ENCODE measurements at regions not wholly inside any gene's neighbourhood (a gene's known extent, or its start where the extent isn't known, plus 50 kb on each side); places are given as distances from the start of the nearest gene placed in this dataset.

DNA sequence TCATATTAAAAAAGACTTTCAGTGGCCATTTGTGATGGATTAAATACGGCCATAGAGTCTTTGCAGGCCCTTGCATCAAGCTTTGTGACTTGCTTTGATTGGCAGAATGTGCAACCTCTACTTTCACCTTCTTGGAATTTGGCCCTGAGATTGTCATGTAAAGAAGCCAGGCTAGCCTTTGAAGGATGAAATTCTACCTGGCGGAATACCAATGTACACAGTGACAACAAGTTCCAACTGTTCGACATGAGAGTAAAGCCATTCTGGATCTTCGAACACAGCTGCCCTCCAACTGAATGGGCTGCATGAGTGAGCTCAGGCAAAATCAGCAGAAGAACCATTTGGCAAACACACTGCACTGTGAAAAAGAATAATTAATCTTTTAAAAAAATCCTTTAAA, 321.3 kb downstream of the PHF14 start:
- no peak for DNase-seq

DNA sequence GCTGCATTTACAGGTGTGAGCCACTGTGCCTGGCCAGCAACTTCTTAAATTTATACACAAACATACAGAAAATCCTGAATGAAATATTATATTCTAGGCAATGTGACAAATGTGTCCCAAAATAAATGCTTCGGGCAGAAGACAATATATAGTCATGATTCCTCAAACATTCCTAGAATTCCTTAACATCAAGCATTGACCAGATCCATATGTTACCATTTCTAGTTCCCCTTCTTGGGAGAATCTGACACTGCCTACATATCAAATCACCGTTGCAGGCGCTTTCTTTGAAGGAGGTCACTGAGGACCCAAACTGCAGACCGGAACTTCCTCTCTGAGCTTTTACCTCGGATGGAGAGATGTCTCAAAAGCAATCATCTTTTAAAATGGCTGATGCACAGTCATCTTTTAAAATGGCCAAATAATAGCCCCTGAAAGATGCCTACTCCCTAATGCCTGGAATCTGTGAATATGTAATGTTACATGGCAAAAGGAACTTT, 323.5 kb downstream of the PHF14 start:
- no peak for DNase-seq

DNA sequence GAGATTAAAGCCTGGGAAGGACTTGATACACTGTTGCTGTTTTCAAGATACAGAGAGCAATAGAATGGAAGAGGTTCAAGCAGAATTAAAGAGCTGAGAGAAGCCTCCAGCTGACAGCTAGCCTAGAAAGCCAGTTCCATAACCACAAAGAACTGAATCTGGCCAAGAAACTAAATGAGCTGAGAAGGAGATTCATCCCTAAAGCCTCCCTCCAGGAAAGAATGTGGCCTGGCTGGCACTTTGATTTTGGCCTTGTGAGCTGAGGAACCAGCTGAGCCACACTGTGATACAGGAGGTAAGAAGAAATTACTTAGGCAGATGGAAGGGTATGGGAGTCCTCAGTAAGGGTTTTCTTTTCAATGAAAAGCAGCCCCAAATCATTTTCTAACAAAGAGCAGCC, 324.1 kb downstream of the PHF14 start:
- DNase-seq: no peak

DNA sequence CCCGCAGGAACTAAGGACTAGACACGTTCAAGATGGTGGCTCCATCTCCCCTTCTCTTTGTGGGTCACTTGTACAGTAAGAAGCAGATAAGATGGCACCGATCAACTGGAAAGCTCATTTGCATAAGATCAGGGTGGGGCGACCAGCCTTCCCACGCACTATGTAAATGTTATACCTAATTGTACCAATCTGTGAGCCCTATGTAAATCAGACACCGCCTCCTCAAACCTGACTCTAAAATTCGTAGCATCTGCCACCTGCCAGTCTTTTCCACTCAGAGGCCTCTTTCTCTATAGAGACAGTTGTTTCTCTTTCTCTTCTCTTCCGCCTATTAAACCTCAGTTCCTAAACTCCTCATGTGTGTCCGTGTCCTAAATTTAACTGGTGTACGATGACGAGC, 324.5 kb downstream of the PHF14 start:
- no peak for DNase-seq

DNA sequence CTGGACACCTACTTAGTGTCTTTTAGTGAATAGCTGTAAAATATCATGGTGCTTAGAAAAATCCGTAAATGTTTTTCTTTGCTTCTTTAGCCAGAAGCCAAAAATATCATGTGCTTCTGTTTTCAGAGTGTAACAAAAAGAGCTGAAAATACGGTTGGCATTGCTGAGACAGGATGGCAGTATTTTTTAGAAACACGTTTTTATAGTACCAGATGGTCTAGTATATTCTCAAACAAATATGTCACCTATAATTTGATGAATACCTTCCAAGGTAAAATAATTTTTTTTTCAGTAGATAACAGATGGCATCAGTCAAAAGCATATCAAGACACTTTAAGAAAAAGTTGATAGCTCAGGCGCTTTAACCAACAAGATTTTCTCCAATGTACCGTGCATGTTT, 326.6 kb downstream of the PHF14 start:
- no peak for DNase-seq

DNA sequence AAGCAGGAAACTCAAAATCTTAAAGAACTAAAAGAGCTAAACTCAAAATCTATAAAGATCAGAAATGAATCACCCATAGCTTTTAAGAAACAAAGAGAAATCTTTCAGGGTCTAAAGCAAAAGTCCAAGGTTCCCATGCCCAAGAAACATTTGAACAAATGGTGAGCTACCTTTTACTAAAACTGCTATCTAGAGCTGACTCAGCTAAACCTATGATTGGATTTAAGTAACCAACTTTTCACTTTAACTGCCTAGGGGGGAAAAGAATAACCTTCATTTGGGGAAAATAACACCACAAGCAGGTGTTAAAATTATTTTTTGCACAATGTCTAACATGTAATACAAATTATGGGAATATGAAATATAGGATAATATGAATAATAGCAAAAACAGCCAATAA, 328.4 kb downstream of the PHF14 start:
- DNase-seq: no peak

DNA sequence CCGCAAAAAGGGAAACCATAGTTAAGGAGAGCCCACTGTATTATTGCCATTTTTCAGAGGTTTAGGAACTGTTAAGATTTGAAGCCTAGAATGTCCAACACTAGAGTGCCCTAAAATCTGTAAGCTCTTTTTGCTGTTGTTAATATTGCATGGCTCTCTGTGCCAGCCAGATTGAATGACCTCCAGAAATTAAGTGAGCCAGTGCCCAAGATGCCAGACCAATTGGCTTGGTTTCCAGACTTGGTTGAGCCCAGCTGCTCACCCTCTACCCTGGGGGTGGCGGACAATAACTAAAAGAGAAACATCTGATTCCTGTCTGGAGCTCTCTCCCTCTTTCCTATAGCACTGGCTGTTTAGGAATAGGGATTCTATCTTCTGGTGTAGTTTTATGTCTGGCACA, 340.1 kb downstream of the PHF14 start:
- DNase-seq: no peak

DNA sequence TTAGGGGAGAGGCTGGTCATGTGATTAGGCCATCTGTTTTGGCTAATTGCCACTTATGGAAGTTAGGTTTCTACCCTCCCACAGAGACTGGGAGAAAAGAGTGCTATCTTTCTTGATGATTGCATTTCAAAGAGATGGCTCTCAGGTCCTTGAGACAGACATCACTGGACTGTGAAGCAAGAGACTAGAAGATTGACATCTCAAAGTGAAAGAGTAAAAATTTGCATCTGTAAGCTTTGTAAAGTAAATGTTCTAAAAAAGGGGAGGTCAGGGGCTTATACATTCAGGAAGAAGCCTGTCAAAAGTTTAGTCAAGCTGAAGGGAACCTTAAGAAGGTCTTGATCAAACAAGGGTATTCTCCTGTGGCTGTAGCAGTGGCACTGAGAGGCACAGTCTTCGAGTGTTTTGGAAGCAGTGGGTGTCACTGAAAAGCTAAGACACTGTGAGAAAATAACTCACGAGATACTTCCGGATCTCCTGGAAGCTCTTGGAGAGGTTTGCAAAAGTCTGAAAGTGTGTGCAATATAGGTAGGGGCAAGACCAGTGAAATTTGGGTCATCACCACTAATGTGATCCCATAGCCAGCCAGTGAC, 342.1 kb downstream of the PHF14 start:
- DNase-seq: no peak

DNA sequence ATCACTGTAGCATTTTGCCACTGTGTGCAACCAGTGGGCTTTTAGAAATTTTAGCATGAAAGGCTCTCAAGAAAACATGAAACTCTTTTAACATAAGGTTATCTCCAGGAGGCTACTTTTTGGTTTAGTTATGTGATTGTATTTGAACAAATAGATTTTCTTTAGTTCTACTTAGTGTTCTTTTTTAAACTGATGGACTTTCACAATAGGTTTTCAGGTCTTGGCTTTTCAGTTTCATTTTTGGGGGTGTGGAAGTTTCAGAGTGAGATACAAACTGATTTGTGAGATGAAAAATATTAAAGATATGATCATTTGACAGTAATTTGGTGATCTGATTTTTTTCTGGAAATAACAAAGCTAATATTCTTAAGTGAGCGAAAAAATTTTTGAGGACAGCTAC, 344.1 kb downstream of the PHF14 start:
- DNase-seq: no peak

DNA sequence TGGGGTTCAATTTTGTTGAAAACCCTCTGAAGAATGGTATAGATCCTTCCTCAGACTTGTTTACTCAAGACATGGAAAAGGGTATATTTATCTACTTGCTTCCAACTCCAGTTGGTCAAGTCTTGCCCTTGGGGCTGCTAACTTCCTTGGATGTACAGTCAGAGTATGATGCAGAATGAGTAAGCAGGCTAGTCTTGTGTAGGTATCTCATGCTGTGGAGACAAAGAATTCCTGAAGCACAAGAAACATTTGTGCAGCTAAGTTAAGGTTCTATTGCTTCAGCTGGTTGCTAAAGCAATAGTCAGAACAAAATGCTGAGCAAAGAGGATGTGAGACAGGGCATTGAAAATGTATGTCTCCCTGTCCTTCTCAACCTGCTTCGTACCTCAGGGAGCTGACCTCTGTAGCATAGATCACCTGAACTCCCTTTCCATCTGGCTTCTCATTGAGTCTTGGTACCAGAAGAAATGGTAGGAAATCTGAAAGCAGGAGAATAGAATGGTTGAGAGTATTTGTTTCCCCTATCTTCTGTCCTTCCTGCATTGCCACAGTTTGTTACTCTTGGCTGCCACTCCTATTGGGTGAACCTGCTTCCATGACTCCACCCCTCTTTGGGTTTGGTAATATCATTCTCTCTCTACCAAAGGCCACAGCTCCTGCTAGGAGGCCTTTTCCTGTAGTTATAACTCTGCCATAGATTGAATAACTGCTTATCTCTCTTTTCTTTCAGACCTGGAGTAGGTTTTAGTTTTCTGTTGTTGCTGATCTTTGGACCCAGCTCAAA, 346.0 kb downstream of the PHF14 start:
- DNase-seq: peak; percentile 17
